ENCODE measurements at regions not wholly inside any gene's neighbourhood (a gene's known extent, or its start where the extent isn't known, plus 50 kb on each side); places are given as distances from the start of the nearest gene placed in this dataset.

DNA sequence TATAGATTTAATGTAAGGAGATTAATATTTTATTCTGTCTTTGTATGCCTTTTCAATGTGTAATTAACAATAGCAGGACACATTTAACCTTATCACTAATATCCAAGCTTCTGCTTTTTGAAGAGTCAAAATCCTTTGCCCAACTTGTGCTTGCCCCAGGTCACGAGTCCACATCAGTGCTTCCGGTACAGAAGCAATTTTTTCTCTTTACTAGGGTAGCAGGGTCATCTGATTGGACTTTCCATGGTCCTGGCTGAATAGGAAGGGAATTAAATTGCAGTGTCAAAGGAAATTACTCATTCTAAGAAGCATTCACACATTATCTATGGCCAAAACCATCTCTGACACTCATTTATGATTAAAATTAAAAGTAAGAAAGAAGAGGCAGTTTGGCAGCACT lies 460.5 kb upstream of the ADGRL2 start:
- Histone ChIP-seq H3K4me3 (no peak overlapping the region), H3K27ac (no peak overlapping the region), H3K27me3 (no peaks in the 10 kb centered on the region), H3K36me3 (no peaks in the 10 kb centered on the region), H3K9me3 (no peaks in the 10 kb centered on the region), H3K4me1 (no peaks in the 10 kb centered on the region)
- no peak for DNase-seq (ENCODE audit: low spot score in 2 of 2)
- TF ChIP-seq POLR2A (IDR thresholded peaks at IDR 0.05): no peak
- no peak for TF ChIP-seq POLR2AphosphoS5 (IDR thresholded peaks at IDR 0.05)
- intact Hi-C loops (cut with DNase I; ENCODE audit: low total_unique reads): loop anchor here (10.0 kb wide), 1 partner anchor 265 kb away; no protein-coding TSS in a partner anchor

DNA sequence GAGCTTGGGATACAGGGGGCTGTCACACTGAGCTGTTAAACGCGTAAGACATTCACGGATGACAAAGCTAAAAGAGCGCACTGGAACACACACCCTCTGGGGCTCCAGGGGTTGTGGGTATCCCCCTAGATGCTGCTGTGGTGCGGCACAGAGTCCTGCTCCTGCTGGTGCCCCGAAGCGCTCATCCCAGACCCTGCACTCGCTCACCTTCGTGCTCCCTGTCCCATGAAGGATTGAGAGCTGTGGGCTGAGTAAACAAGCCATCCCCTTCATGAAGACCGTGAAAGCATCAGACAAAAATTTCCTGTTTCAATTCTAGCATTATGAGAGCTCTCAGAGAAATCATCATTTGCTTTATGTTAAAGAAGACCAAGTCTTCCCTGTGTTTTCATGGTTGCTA lies 463.5 kb upstream of the ADGRL2 start:
- H3K36me3 ChIP-seq: no peaks in the 10 kb centered on the region
- no peak for DNase-seq (ENCODE audit: low spot score in 2 of 2)
- H3K27me3 ChIP-seq: no peaks in the 10 kb centered on the region
- H3K4me1 ChIP-seq: no peaks in the 10 kb centered on the region
- H3K4me3 ChIP-seq: no peak overlapping the region
- no peak overlapping the region for H3K27ac ChIP-seq
- TF ChIP-seq, protein P1, sequence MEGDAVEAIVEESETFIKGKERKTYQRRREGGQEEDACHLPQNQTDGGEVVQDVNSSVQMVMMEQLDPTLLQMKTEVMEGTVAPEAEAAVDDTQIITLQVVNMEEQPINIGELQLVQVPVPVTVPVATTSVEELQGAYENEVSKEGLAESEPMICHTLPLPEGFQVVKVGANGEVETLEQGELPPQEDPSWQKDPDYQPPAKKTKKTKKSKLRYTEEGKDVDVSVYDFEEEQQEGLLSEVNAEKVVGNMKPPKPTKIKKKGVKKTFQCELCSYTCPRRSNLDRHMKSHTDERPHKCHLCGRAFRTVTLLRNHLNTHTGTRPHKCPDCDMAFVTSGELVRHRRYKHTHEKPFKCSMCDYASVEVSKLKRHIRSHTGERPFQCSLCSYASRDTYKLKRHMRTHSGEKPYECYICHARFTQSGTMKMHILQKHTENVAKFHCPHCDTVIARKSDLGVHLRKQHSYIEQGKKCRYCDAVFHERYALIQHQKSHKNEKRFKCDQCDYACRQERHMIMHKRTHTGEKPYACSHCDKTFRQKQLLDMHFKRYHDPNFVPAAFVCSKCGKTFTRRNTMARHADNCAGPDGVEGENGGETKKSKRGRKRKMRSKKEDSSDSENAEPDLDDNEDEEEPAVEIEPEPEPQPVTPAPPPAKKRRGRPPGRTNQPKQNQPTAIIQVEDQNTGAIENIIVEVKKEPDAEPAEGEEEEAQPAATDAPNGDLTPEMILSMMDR (IDR thresholded peaks at IDR 0.05): no peak
- TF ChIP-seq POLR2A (IDR thresholded peaks at IDR 0.05): no peak
- no peak for TF ChIP-seq POLR2AphosphoS5 (IDR thresholded peaks at IDR 0.05)
- no peaks in the 10 kb centered on the region for H3K9me3 ChIP-seq
- intact Hi-C loops (cut with DNase I; ENCODE audit: low total_unique reads): no loop called here

DNA sequence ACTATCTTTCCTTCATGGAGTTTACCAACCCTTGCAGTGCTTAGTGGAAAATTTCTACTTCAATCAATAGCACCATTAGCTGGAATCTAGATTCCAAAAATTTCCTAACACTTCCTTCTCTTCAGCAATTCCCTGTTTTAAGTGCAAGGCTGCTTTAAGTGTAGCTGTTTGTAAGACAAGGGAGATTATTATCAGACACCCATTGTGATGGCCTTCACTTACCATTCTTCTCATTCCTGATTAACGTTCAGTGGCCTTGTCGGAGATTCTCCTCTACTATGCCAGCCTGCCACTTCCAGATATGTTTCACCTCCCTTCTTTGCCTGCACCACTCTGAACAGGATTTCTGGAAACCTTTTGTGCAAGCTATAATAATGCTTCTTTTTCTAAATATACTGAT lies 464.9 kb upstream of the ADGRL2 start:
- Histone ChIP-seq H3K27ac (no peak overlapping the region), H3K4me3 (no peak overlapping the region), H3K4me1 (no peaks in the 10 kb centered on the region), H3K27me3 (no peaks in the 10 kb centered on the region), H3K9me3 (no peaks in the 10 kb centered on the region), H3K36me3 (no peaks in the 10 kb centered on the region)
- TF ChIP-seq, protein P1 (IDR thresholded peaks at IDR 0.05): no peak
- TF ChIP-seq POLR2AphosphoS5 (IDR thresholded peaks at IDR 0.05) (no peak), POLR2A (IDR thresholded peaks at IDR 0.05) (no peak)
- intact Hi-C loops (cut with DNase I; ENCODE audit: low total_unique reads): no loop called here
- no peak for DNase-seq (ENCODE audit: low spot score in 2 of 2)

DNA sequence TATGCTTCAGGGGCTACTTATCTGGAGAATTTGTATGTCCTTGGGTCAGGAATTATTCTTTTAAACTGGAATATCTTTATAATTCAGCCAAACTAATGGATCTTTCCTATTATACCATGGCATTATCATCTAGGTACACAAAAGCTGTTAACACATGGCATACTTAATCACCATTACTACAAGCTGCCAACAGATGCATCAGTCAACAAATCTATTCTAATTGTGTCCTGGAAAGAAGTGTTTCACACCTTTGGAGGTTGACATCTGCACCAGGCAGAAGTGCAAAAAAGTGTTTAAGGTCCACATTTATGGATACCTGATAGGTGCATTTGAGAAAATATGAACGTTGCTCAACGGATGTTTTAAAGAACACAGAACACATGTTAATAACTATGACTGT lies 470.2 kb upstream of the ADGRL2 start:
- no peak overlapping the region for H3K27ac ChIP-seq
- H3K36me3 ChIP-seq: no peaks in the 10 kb centered on the region
- intact Hi-C loops (cut with DNase I; ENCODE audit: low total_unique reads): no loop called here

DNA sequence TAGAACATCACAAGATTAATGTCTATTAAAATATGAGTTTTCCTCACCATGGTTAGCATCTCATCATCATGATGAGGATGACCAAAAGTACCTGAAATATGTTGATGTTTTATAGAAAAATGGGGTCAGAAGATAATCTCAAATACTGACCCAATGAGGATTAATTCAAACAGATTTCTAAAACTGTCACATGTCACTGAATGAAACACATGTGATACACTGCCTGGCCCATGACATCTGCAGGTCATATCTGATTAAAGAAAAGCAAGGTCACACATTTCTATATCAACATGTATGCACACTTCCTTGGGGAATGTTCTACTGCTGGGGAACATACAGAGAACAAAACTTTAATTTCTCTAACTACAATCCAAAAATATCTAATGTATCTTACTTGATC lies 470.6 kb upstream of the ADGRL2 start:
- Histone ChIP-seq H3K4me3 (no peak overlapping the region), H3K27me3 (no peaks in the 10 kb centered on the region), H3K36me3 (no peaks in the 10 kb centered on the region), H3K9me3 (no peaks in the 10 kb centered on the region), H3K27ac (no peak overlapping the region), H3K4me1 (no peaks in the 10 kb centered on the region)
- TF ChIP-seq, protein P1 (IDR thresholded peaks at IDR 0.05): no peak
- intact Hi-C loops (cut with DNase I; ENCODE audit: low total_unique reads): no loop called here
- no peak for DNase-seq (ENCODE audit: low spot score in 2 of 2)

More for the DNA sequence above, 470.2 kb upstream of the ADGRL2 start:
- Histone ChIP-seq H3K4me3 (no peak overlapping the region), H3K27me3 (no peaks in the 10 kb centered on the region), H3K4me1 (no peaks in the 10 kb centered on the region), H3K9me3 (no peaks in the 10 kb centered on the region)
- DNase-seq (ENCODE audit: low spot score in 2 of 2): no peak
- no peak for TF ChIP-seq POLR2A (IDR thresholded peaks at IDR 0.05)
- TF ChIP-seq, protein P1 (IDR thresholded peaks at IDR 0.05): no peak
- no peak for TF ChIP-seq POLR2AphosphoS5 (IDR thresholded peaks at IDR 0.05)

DNA sequence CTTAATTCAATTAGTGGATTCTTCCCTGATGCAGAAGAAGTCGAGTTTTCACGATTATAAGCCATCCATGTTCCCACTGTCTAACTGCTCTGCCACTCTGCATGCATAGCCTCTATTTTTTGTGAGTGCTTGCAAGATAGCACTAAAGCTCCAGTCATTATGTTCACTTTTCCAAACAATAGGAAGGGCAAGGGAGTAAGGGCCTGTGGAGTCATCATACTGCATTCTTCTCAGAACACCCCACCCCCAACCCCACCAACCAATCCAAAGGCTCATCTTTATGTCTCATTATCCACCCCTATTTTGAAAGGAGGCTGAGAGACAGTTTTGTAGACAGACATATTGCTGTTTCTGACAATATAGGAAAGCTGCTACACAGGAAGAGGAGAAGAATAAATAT lies 471.7 kb upstream of the ADGRL2 start:
- Histone ChIP-seq H3K27me3 (no peaks in the 10 kb centered on the region), H3K4me1 (no peaks in the 10 kb centered on the region), H3K9me3 (no peaks in the 10 kb centered on the region), H3K36me3 (no peaks in the 10 kb centered on the region), H3K4me3 (no peak overlapping the region), H3K27ac (no peak overlapping the region)
- no peak for DNase-seq (ENCODE audit: low spot score in 2 of 2)
- TF ChIP-seq POLR2A (IDR thresholded peaks at IDR 0.05) (no peak), POLR2AphosphoS5 (IDR thresholded peaks at IDR 0.05) (no peak)
- TF ChIP-seq, protein P1 (IDR thresholded peaks at IDR 0.05): no peak
- intact Hi-C loops (cut with DNase I; ENCODE audit: low total_unique reads): no loop called here

Measured in breast epithelium (tissue), 4 donors.